ENCODE measurements at regions not wholly inside any gene's neighbourhood (a gene's known extent, or its start where the extent isn't known, plus 50 kb on each side); places are given as distances from the start of the nearest gene placed in this dataset.
"Not testable (repeated sequence)": the region's sequence is repeated elsewhere in the genome, so short reads cannot be mapped to it uniquely, and the experiment has no call there.

GRCh38 chr21:9733761-9734558 is 787.4 kb upstream of the TPTE start:
- not testable (repeated sequence) for H3K36me3 ChIP-seq (ENCODE audit: control insufficient read depth in 1 of 2, insufficient read depth in 2 of 2, low read length in 2 of 2); H3K4me1 ChIP-seq (ENCODE audit: control insufficient read depth in 1 of 2, insufficient read depth in 2 of 2, low read length in 2 of 2); H3K27ac ChIP-seq (ENCODE audit: low read depth, low read length); H3K9ac ChIP-seq (ENCODE audit: low read depth in 1 of 2, low read length in 2 of 2); H3K4me3 ChIP-seq (ENCODE audit: low read depth in 1 of 2, low read length in 2 of 2); H3K27me3 ChIP-seq (ENCODE audit: control insufficient read depth in 1 of 2, insufficient read depth in 2 of 2, low read length in 2 of 2)
- H3K9me3 ChIP-seq (ENCODE audit: control insufficient read depth in 1 of 2, low read length in 2 of 2) = peaks cover 15 to 29% of the 10 kb centered on the region in 2 donors

- H3K36me3 ChIP-seq (ENCODE audit: control insufficient read depth in 1 of 2, insufficient read depth in 2 of 2, low read length in 2 of 2) = no peaks in the 10 kb centered on the region
- no peaks in the 10 kb centered on the region for H3K27me3 ChIP-seq (ENCODE audit: control insufficient read depth in 1 of 2, insufficient read depth in 2 of 2, low read length in 2 of 2)
- H3K4me1 ChIP-seq (ENCODE audit: control insufficient read depth in 1 of 2, insufficient read depth in 2 of 2, low read length in 2 of 2) = peaks cover 0 to under 1% of the 10 kb centered on the region in 2 donors
- no peak overlapping the region for H3K9ac ChIP-seq (ENCODE audit: low read depth in 1 of 2, low read length in 2 of 2)
- no peak overlapping the region for H3K4me3 ChIP-seq (ENCODE audit: low read depth in 1 of 2, low read length in 2 of 2)
- H3K9me3 ChIP-seq (ENCODE audit: control insufficient read depth in 1 of 2, low read length in 2 of 2) = peaks cover 19 to 36% of the 10 kb centered on the region in 2 donors
- no peak overlapping the region for H3K27ac ChIP-seq (ENCODE audit: low read depth, low read length)
Measured at GRCh38 chr21:9735421-9735961, 785.9 kb upstream of the TPTE start.

GRCh38 chr21:9737301-9737700 is 784.1 kb upstream of the TPTE start:
- not testable (repeated sequence) for H3K4me1 ChIP-seq (ENCODE audit: control insufficient read depth in 1 of 2, insufficient read depth in 2 of 2, low read length in 2 of 2); H3K36me3 ChIP-seq (ENCODE audit: control insufficient read depth in 1 of 2, insufficient read depth in 2 of 2, low read length in 2 of 2); H3K4me3 ChIP-seq (ENCODE audit: low read depth in 1 of 2, low read length in 2 of 2); H3K27ac ChIP-seq (ENCODE audit: low read depth, low read length); H3K9ac ChIP-seq (ENCODE audit: low read depth in 1 of 2, low read length in 2 of 2); H3K27me3 ChIP-seq (ENCODE audit: control insufficient read depth in 1 of 2, insufficient read depth in 2 of 2, low read length in 2 of 2)
- peaks cover 25 to 42% of the 10 kb centered on the region in 2 donors for H3K9me3 ChIP-seq (ENCODE audit: control insufficient read depth in 1 of 2, low read length in 2 of 2)

- peaks cover 25 to 42% of the 10 kb centered on the region in 2 donors for H3K9me3 ChIP-seq (ENCODE audit: control insufficient read depth in 1 of 2, low read length in 2 of 2)
- not testable (repeated sequence) for H3K36me3 ChIP-seq (ENCODE audit: control insufficient read depth in 1 of 2, insufficient read depth in 2 of 2, low read length in 2 of 2); H3K4me3 ChIP-seq (ENCODE audit: low read depth in 1 of 2, low read length in 2 of 2); H3K9ac ChIP-seq (ENCODE audit: low read depth in 1 of 2, low read length in 2 of 2); H3K4me1 ChIP-seq (ENCODE audit: control insufficient read depth in 1 of 2, insufficient read depth in 2 of 2, low read length in 2 of 2); H3K27ac ChIP-seq (ENCODE audit: low read depth, low read length); H3K27me3 ChIP-seq (ENCODE audit: control insufficient read depth in 1 of 2, insufficient read depth in 2 of 2, low read length in 2 of 2)
Measured at GRCh38 chr21:9737871-9738515, 783.4 kb upstream of the TPTE start.

GRCh38 chr21:9738527-9738926 is 782.9 kb upstream of the TPTE start:
- H3K27me3 ChIP-seq (ENCODE audit: control insufficient read depth in 1 of 2, insufficient read depth in 2 of 2, low read length in 2 of 2) = no peaks in the 10 kb centered on the region
- H3K9me3 ChIP-seq (ENCODE audit: control insufficient read depth in 1 of 2, low read length in 2 of 2) = peaks cover 28 to 43% of the 10 kb centered on the region in 2 donors
- no peak overlapping the region for H3K9ac ChIP-seq (ENCODE audit: low read depth in 1 of 2, low read length in 2 of 2)
- H3K27ac ChIP-seq (ENCODE audit: low read depth, low read length) = no peak overlapping the region
- no peaks in the 10 kb centered on the region for H3K36me3 ChIP-seq (ENCODE audit: control insufficient read depth in 1 of 2, insufficient read depth in 2 of 2, low read length in 2 of 2)
- no peaks in the 10 kb centered on the region for H3K4me1 ChIP-seq (ENCODE audit: control insufficient read depth in 1 of 2, insufficient read depth in 2 of 2, low read length in 2 of 2)
- no peak overlapping the region for H3K4me3 ChIP-seq (ENCODE audit: low read depth in 1 of 2, low read length in 2 of 2)

- H3K4me1 ChIP-seq (ENCODE audit: control insufficient read depth in 1 of 2, insufficient read depth in 2 of 2, low read length in 2 of 2) = no peaks in the 10 kb centered on the region
- no peak overlapping the region for H3K27ac ChIP-seq (ENCODE audit: low read depth, low read length)
- H3K9me3 ChIP-seq (ENCODE audit: control insufficient read depth in 1 of 2, low read length in 2 of 2) = peaks cover 35 to 44% of the 10 kb centered on the region in 2 donors
- H3K4me3 ChIP-seq (ENCODE audit: low read depth in 1 of 2, low read length in 2 of 2) = no peak overlapping the region
- no peaks in the 10 kb centered on the region for H3K27me3 ChIP-seq (ENCODE audit: control insufficient read depth in 1 of 2, insufficient read depth in 2 of 2, low read length in 2 of 2)
- no peak overlapping the region for H3K9ac ChIP-seq (ENCODE audit: low read depth in 1 of 2, low read length in 2 of 2)
- H3K36me3 ChIP-seq (ENCODE audit: control insufficient read depth in 1 of 2, insufficient read depth in 2 of 2, low read length in 2 of 2) = no peaks in the 10 kb centered on the region
Measured at GRCh38 chr21:9739240-9739639, 782.1 kb upstream of the TPTE start.

GRCh38 chr21:9740177-9740941 is 781.0 kb upstream of the TPTE start:
- H3K9ac ChIP-seq (ENCODE audit: low read depth in 1 of 2, low read length in 2 of 2); H3K36me3 ChIP-seq (ENCODE audit: control insufficient read depth in 1 of 2, insufficient read depth in 2 of 2, low read length in 2 of 2); H3K4me1 ChIP-seq (ENCODE audit: control insufficient read depth in 1 of 2, insufficient read depth in 2 of 2, low read length in 2 of 2); H3K4me3 ChIP-seq (ENCODE audit: low read depth in 1 of 2, low read length in 2 of 2); H3K27me3 ChIP-seq (ENCODE audit: control insufficient read depth in 1 of 2, insufficient read depth in 2 of 2, low read length in 2 of 2); H3K27ac ChIP-seq (ENCODE audit: low read depth, low read length): not testable (repeated sequence)
- H3K9me3 ChIP-seq (ENCODE audit: control insufficient read depth in 1 of 2, low read length in 2 of 2) = peaks cover 35 to 38% of the 10 kb centered on the region in 2 donors

GRCh38 chr21:9740991-9741742 is 780.2 kb upstream of the TPTE start:
- not testable (repeated sequence) for H3K4me1 ChIP-seq (ENCODE audit: control insufficient read depth in 1 of 2, insufficient read depth in 2 of 2, low read length in 2 of 2); H3K4me3 ChIP-seq (ENCODE audit: low read depth in 1 of 2, low read length in 2 of 2); H3K36me3 ChIP-seq (ENCODE audit: control insufficient read depth in 1 of 2, insufficient read depth in 2 of 2, low read length in 2 of 2); H3K27me3 ChIP-seq (ENCODE audit: control insufficient read depth in 1 of 2, insufficient read depth in 2 of 2, low read length in 2 of 2); H3K9ac ChIP-seq (ENCODE audit: low read depth in 1 of 2, low read length in 2 of 2); H3K27ac ChIP-seq (ENCODE audit: low read depth, low read length)
- peaks cover 31 to 34% of the 10 kb centered on the region in 2 donors for H3K9me3 ChIP-seq (ENCODE audit: control insufficient read depth in 1 of 2, low read length in 2 of 2)

- peaks cover 18 to 38% of the 10 kb centered on the region in 2 donors for H3K9me3 ChIP-seq (ENCODE audit: control insufficient read depth in 1 of 2, low read length in 2 of 2)
- H3K4me3 ChIP-seq (ENCODE audit: low read depth in 1 of 2, low read length in 2 of 2); H3K27ac ChIP-seq (ENCODE audit: low read depth, low read length); H3K36me3 ChIP-seq (ENCODE audit: control insufficient read depth in 1 of 2, insufficient read depth in 2 of 2, low read length in 2 of 2); H3K9ac ChIP-seq (ENCODE audit: low read depth in 1 of 2, low read length in 2 of 2); H3K27me3 ChIP-seq (ENCODE audit: control insufficient read depth in 1 of 2, insufficient read depth in 2 of 2, low read length in 2 of 2); H3K4me1 ChIP-seq (ENCODE audit: control insufficient read depth in 1 of 2, insufficient read depth in 2 of 2, low read length in 2 of 2): not testable (repeated sequence)
Measured at GRCh38 chr21:9743566-9743965, 777.8 kb upstream of the TPTE start.
